T-helper 2 cell treated with Interferon-gamma antibody and Interleukin-4, amounts not matched to agents 5 μg/mL and 100 μg/mL, for 36 hours (primary cell): ENCODE measurements at regions not wholly inside any gene's neighbourhood (a gene's known extent, or its start where the extent isn't known, plus 50 kb on each side); places are given as distances from the start of the nearest gene placed in this dataset.

Experiments used
- DNase-seq: peaks from one replicate; pipeline ENCODE4 v3.0.0; 2021; ENCODE audit warnings: low spot score
- H3K27ac Mint-ChIP-seq: one replicate; pipeline ENCODE4 v1.8.0; 2021; ENCODE audit warnings: mild to moderate bottlenecking, mixed read lengths
- H3K27me3 Mint-ChIP-seq: one replicate; pipeline ENCODE4 v1.8.0; 2021; ENCODE audit warnings: low read depth, mixed read lengths
- H3K36me3 Mint-ChIP-seq: one replicate; pipeline ENCODE4 v1.8.0; 2021; ENCODE audit warnings: low read depth, mixed read lengths
- H3K4me1 Mint-ChIP-seq: one replicate; pipeline ENCODE4 v1.8.0; 2021; ENCODE audit warnings: low read depth, mixed read lengths
- H3K4me3 Mint-ChIP-seq: one replicate; pipeline ENCODE4 v1.8.0; 2022; ENCODE audit warnings: mild to moderate bottlenecking, moderate library complexity, mixed read lengths
- H3K9me3 Mint-ChIP-seq: one replicate; pipeline ENCODE4 v1.8.0; 2021; ENCODE audit warnings: mixed read lengths

- Mint-ChIP-seq H3K4me1 (no peaks in the 10 kb centered on the region), H3K36me3 (no peaks in the 10 kb centered on the region), H3K4me3 (no peak overlapping the region), H3K27me3 (no peaks in the 10 kb centered on the region), H3K9me3 (peaks cover 25% of the 10 kb centered on the region), H3K27ac (no peak overlapping the region)
- DNase-seq, result no peak
Measured at GRCh38 chr1:238900334-238900865, 486.0 kb upstream of the CHRM3 start.

GRCh38 chr1:238898856-238899255 lies 487.5 kb upstream of the CHRM3 start:
- no peaks in the 10 kb centered on the region for H3K27me3 Mint-ChIP-seq
- no peak overlapping the region for H3K4me3 Mint-ChIP-seq
- no peaks in the 10 kb centered on the region for H3K36me3 Mint-ChIP-seq
- no peak for DNase-seq
- H3K9me3 Mint-ChIP-seq, result peaks cover 30% of the 10 kb centered on the region
- no peak overlapping the region for H3K27ac Mint-ChIP-seq
- no peaks in the 10 kb centered on the region for H3K4me1 Mint-ChIP-seq

GRCh38 chr1:238895911-238896310 lies 490.5 kb upstream of the CHRM3 start:
- DNase-seq, result no peak
- H3K36me3 Mint-ChIP-seq, result no peaks in the 10 kb centered on the region
- H3K27ac Mint-ChIP-seq, result no peak overlapping the region
- no peaks in the 10 kb centered on the region for H3K4me1 Mint-ChIP-seq
- no peak overlapping the region for H3K4me3 Mint-ChIP-seq
- H3K27me3 Mint-ChIP-seq, result no peaks in the 10 kb centered on the region
- H3K9me3 Mint-ChIP-seq, result peaks cover 28% of the 10 kb centered on the region

- H3K27ac Mint-ChIP-seq, result no peak overlapping the region
- H3K4me3 Mint-ChIP-seq, result no peak overlapping the region
- H3K27me3 Mint-ChIP-seq, result no peaks in the 10 kb centered on the region
- no peaks in the 10 kb centered on the region for H3K4me1 Mint-ChIP-seq
- no peaks in the 10 kb centered on the region for H3K36me3 Mint-ChIP-seq
- DNase-seq, result no peak
- H3K9me3 Mint-ChIP-seq, result peaks cover 24% of the 10 kb centered on the region
Measured at GRCh38 chr1:238892612-238893011, 493.8 kb upstream of the CHRM3 start.

- DNase-seq, result no peak
- no peaks in the 10 kb centered on the region for H3K4me1 Mint-ChIP-seq
- H3K9me3 Mint-ChIP-seq, result peaks cover 18% of the 10 kb centered on the region
- no peaks in the 10 kb centered on the region for H3K27me3 Mint-ChIP-seq
- H3K36me3 Mint-ChIP-seq, result no peaks in the 10 kb centered on the region
- H3K4me3 Mint-ChIP-seq, result no peak overlapping the region
- H3K27ac Mint-ChIP-seq, result no peak overlapping the region
Measured at GRCh38 chr1:238861342-238862066, 524.9 kb upstream of the CHRM3 start.

- H3K36me3 Mint-ChIP-seq, result no peaks in the 10 kb centered on the region
- H3K9me3 Mint-ChIP-seq, result peaks cover 16% of the 10 kb centered on the region
- no peak overlapping the region for H3K4me3 Mint-ChIP-seq
- no peaks in the 10 kb centered on the region for H3K27me3 Mint-ChIP-seq
- no peak overlapping the region for H3K27ac Mint-ChIP-seq
- no peaks in the 10 kb centered on the region for H3K4me1 Mint-ChIP-seq
- DNase-seq, result no peak
Measured at GRCh38 chr1:238833919-238834318, 552.4 kb upstream of the CHRM3 start.

GRCh38 chr1:238832106-238832505 lies 554.3 kb upstream of the CHRM3 start:
- H3K27ac Mint-ChIP-seq, result no peak overlapping the region
- no peaks in the 10 kb centered on the region for H3K36me3 Mint-ChIP-seq
- no peaks in the 10 kb centered on the region for H3K4me1 Mint-ChIP-seq
- H3K9me3 Mint-ChIP-seq, result peaks cover 16% of the 10 kb centered on the region
- no peak for DNase-seq
- H3K27me3 Mint-ChIP-seq, result no peaks in the 10 kb centered on the region
- H3K4me3 Mint-ChIP-seq, result no peak overlapping the region

GRCh38 chr1:238830036-238830611 lies 556.2 kb upstream of the CHRM3 start:
- Mint-ChIP-seq H3K9me3 (peaks cover 16% of the 10 kb centered on the region), H3K36me3 (no peaks in the 10 kb centered on the region), H3K4me3 (no peak overlapping the region), H3K27ac (no peak overlapping the region), H3K27me3 (no peaks in the 10 kb centered on the region), H3K4me1 (no peaks in the 10 kb centered on the region)
- no peak for DNase-seq

- Mint-ChIP-seq H3K27ac (no peak overlapping the region), H3K9me3 (peaks cover 10% of the 10 kb centered on the region), H3K27me3 (no peaks in the 10 kb centered on the region), H3K4me3 (no peak overlapping the region), H3K4me1 (no peaks in the 10 kb centered on the region), H3K36me3 (no peaks in the 10 kb centered on the region)
- no peak for DNase-seq
Measured at GRCh38 chr1:238826891-238827290, 559.5 kb upstream of the CHRM3 start.

- Mint-ChIP-seq H3K4me1 (no peaks in the 10 kb centered on the region), H3K4me3 (no peak overlapping the region), H3K36me3 (no peaks in the 10 kb centered on the region), H3K27ac (no peak overlapping the region), H3K9me3 (no peaks in the 10 kb centered on the region), H3K27me3 (no peaks in the 10 kb centered on the region)
- DNase-seq, result no peak
Measured at GRCh38 chr1:238823416-238823815, 563.0 kb upstream of the CHRM3 start.

GRCh38 chr1:238811211-238811879 lies 575.0 kb upstream of the CHRM3 start:
- Mint-ChIP-seq H3K4me3 (no peak overlapping the region), H3K4me1 (no peaks in the 10 kb centered on the region), H3K36me3 (no peaks in the 10 kb centered on the region), H3K27ac (no peak overlapping the region), H3K9me3 (peaks cover 32% of the 10 kb centered on the region), H3K27me3 (no peaks in the 10 kb centered on the region)
- DNase-seq, result no peak

- no peaks in the 10 kb centered on the region for H3K36me3 Mint-ChIP-seq
- H3K4me3 Mint-ChIP-seq, result no peak overlapping the region
- H3K9me3 Mint-ChIP-seq, result peaks cover 35% of the 10 kb centered on the region
- no peak overlapping the region for H3K27ac Mint-ChIP-seq
- H3K27me3 Mint-ChIP-seq, result no peaks in the 10 kb centered on the region
- H3K4me1 Mint-ChIP-seq, result no peaks in the 10 kb centered on the region
- DNase-seq, result no peak
Measured at GRCh38 chr1:238790882-238791281, 595.5 kb upstream of the CHRM3 start.

- no peak overlapping the region for H3K4me3 Mint-ChIP-seq
- DNase-seq, result no peak
- H3K4me1 Mint-ChIP-seq, result no peaks in the 10 kb centered on the region
- H3K9me3 Mint-ChIP-seq, result peaks cover 34% of the 10 kb centered on the region
- no peak overlapping the region for H3K27ac Mint-ChIP-seq
- no peaks in the 10 kb centered on the region for H3K36me3 Mint-ChIP-seq
- no peaks in the 10 kb centered on the region for H3K27me3 Mint-ChIP-seq
Measured at GRCh38 chr1:238789916-238790667, 596.3 kb upstream of the CHRM3 start.

GRCh38 chr1:238787471-238787870 lies 598.9 kb upstream of the CHRM3 start:
- Mint-ChIP-seq H3K27me3 (no peaks in the 10 kb centered on the region), H3K4me1 (no peaks in the 10 kb centered on the region), H3K9me3 (peaks cover 23% of the 10 kb centered on the region), H3K36me3 (no peaks in the 10 kb centered on the region), H3K27ac (no peak overlapping the region), H3K4me3 (no peak overlapping the region)
- DNase-seq, result no peak
